Activated T-helper 1 cell treated with anti-CD3 and anti-CD28 coated beads, Interleukin-12 subunit alpha, Interleukin-12 subunit beta, Interleukin-2, Interleukin-4 antibody, amounts not matched to agents 30 ng/mL and 10 ng/mL and 1 ng/mL, durations not matched to agents 14 hours and 24 hours and 36 hours (primary cell): ENCODE measurements at regions not wholly inside any gene's neighbourhood (a gene's known extent, or its start where the extent isn't known, plus 50 kb on each side); places are given as distances from the start of the nearest gene placed in this dataset.
"Not testable (repeated sequence)": the region's sequence is repeated elsewhere in the genome, so short reads cannot be mapped to it uniquely, and the experiment has no call there.

ENCODE experiments used
- DNase-seq: peaks from one replicate; pipeline ENCODE4 v3.0.0; 2021; ENCODE audit warnings: low spot score
- H3K27ac Mint-ChIP-seq: one replicate; pipeline ENCODE4 v1.8.0; 2021; ENCODE audit warnings: mild to moderate bottlenecking, mixed read lengths
- H3K27me3 Mint-ChIP-seq: one replicate; pipeline ENCODE4 v1.8.0; 2022; ENCODE audit warnings: mild to moderate bottlenecking, moderate library complexity, mixed read lengths; ENCODE audit not compliant: insufficient read depth
- H3K36me3 Mint-ChIP-seq: one replicate; pipeline ENCODE4 v1.8.0; 2021; ENCODE audit warnings: low read depth, mixed read lengths
- H3K4me1 Mint-ChIP-seq: one replicate; pipeline ENCODE4 v1.8.0; 2021; ENCODE audit warnings: low read depth, mixed read lengths
- H3K4me3 Mint-ChIP-seq: one replicate; pipeline ENCODE4 v1.8.0; 2021; ENCODE audit warnings: mild to moderate bottlenecking, moderate library complexity, mixed read lengths
- H3K9me3 Mint-ChIP-seq: one replicate; pipeline ENCODE4 v1.8.0; 2021; ENCODE audit warnings: mixed read lengths
- intact Hi-C: fragments of 100-400 bp; cut with micrococcal nuclease; formaldehyde crosslinking; loops from one replicate; pipeline ENCODE4 v1.15.1; 2024

DNA sequence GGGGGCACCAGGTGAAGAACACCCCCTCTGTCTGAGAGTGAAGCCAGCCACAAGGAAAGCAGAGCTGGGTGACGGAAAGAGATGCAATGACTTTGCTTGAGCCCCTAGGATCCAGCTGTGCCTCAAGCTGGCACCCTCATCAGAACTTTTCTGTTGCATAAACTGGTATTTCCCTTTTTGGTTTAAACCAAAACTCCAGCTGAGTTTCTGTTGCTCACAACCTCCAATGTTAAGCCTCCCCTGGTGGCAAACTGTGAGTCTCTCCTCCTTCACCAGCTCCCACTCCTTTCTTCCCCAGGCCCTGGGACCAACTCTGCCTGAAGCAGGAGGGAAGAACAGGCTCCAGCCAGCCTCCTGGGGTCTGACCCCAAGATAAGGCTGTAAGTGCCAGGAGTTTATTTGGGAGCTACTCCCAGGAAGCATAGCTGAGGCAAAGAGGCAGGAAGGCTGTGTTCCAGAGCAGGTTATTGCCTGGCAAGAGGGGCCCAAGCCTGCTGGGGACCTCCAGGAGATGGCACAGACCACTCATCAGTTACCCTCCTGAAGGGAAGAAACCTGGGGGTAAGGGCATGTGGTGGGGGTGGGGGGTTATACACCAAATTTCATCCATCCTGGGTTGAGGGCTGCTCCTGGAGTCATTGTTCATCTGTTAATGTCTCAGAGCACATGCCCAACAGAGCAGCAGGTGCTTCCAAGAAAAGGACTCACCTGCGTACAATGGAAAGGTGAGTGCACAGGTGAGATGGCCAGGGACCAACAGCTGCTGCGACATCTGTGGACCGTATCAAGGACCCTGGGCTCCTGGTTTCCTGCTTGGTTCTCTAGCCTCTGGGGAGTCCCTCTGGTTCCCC lies 73.3 kb upstream of the NANOS1 start:
- Mint-ChIP-seq H3K4me3 (no peak overlapping the region), H3K4me1 (peaks cover 5% of the 10 kb centered on the region), H3K36me3 (no peaks in the 10 kb centered on the region), H3K27me3 (peaks cover 12% of the 10 kb centered on the region), H3K27ac (no peak overlapping the region), H3K9me3 (no peaks in the 10 kb centered on the region)
- intact Hi-C loops = no loop called here
- no peak for DNase-seq

GRCh38 chr10:118956802-118957442 lies 72.6 kb upstream of the NANOS1 start:
- Mint-ChIP-seq H3K9me3 (no peaks in the 10 kb centered on the region), H3K36me3 (no peaks in the 10 kb centered on the region), H3K4me3 (no peak overlapping the region), H3K27me3 (peaks cover 12% of the 10 kb centered on the region), H3K4me1 (peaks cover 5% of the 10 kb centered on the region), H3K27ac (no peak overlapping the region)
- DNase-seq = no peak
- intact Hi-C loops = no loop called here

GRCh38 chr10:118957443-118957825 lies 72.1 kb upstream of the NANOS1 start:
- no peak for DNase-seq
- intact Hi-C loops = no loop called here
- H3K36me3 Mint-ChIP-seq = no peaks in the 10 kb centered on the region
- peaks cover 12% of the 10 kb centered on the region for H3K27me3 Mint-ChIP-seq
- no peak overlapping the region for H3K27ac Mint-ChIP-seq
- no peaks in the 10 kb centered on the region for H3K9me3 Mint-ChIP-seq
- H3K4me1 Mint-ChIP-seq = peaks cover 5% of the 10 kb centered on the region
- H3K4me3 Mint-ChIP-seq = no peak overlapping the region

DNA sequence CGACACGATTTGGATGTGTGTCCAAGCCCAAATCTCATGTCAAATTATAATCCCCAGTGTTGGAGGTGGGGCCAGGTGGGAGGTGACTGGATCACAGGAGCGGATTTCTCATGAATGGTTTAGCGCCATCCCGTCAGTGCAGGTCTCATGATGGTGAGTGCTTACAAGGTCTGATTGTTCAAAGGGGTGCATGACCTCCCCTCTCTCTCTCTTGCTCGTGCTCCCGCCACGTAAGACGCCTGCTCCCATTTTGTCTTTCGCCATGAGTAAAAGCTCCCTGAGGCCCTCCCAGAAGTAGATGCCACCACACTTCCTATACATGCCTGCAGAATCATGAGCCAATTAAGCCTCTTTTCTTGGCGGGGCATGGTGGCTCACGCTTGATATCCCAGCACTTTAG lies 71.5 kb upstream of the NANOS1 start:
- H3K27ac Mint-ChIP-seq = no peak overlapping the region

GRCh38 chr10:118958559-118958958 lies 71.0 kb upstream of the NANOS1 start:
- DNase-seq = no peak
- H3K4me3 Mint-ChIP-seq = no peak overlapping the region
- no peaks in the 10 kb centered on the region for H3K36me3 Mint-ChIP-seq
- H3K27ac Mint-ChIP-seq = no peak overlapping the region
- peaks cover 7% of the 10 kb centered on the region for H3K27me3 Mint-ChIP-seq
- no peaks in the 10 kb centered on the region for H3K9me3 Mint-ChIP-seq
- H3K4me1 Mint-ChIP-seq = peaks cover 5% of the 10 kb centered on the region
- intact Hi-C loops = no loop called here

More for the DNA sequence above, 71.5 kb upstream of the NANOS1 start:
- Mint-ChIP-seq H3K4me3 (no peak overlapping the region), H3K27me3 (peaks cover 9% of the 10 kb centered on the region), H3K9me3 (no peaks in the 10 kb centered on the region), H3K4me1 (peaks cover 5% of the 10 kb centered on the region), H3K36me3 (no peaks in the 10 kb centered on the region)
- intact Hi-C loops = no loop called here
- no peak for DNase-seq

DNA sequence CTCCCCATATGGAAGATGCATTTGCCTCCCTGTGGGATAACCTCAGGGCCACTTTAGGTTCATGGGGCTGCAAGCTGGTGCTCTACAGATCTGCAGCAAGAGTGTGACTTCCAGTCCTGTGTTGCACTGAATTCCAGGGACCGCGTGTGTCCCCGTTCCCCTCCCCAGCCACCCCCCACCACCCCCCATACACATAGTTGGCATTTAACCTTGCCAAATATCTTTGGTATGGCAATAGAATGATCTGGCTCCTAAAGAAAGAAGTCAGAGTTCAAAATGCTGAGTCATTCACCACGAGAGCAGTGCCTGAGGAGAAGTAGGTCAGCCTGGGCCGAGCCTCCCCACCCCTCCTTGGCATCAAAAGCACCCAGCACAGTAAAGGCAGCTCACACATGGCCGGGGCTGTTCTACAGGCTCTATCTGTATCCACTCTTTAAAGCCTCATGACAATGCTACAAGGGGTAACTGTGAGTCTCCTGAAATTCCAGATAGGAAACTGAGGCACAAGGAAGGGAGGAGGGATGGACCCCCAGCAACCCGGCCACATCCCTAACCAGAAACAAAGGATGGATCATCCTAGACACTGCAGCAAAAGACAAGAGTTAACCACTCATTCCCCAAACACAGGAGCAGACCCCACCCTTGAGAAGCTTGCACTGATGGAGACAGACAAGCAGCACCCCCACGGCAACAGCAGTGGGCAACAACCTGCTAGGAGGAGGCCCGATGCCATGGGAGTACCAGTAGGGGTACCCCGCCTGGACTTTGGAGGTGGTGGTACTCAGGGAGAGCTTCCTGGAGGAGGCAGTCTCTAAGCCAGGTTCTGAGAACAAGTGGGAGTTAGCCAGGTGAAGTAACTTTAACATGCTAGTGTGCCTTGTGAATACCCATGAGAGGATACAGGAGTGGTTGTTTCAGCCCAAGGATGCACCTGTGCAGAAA lies 70.3 kb upstream of the NANOS1 start:
- H3K4me3 Mint-ChIP-seq = no peak overlapping the region
- no peak overlapping the region for H3K27ac Mint-ChIP-seq
- H3K36me3 Mint-ChIP-seq = no peaks in the 10 kb centered on the region
- peaks cover 5% of the 10 kb centered on the region for H3K27me3 Mint-ChIP-seq
- peaks cover 5% of the 10 kb centered on the region for H3K4me1 Mint-ChIP-seq
- no peaks in the 10 kb centered on the region for H3K9me3 Mint-ChIP-seq
- intact Hi-C loops = no loop called here
- no peak for DNase-seq

DNA sequence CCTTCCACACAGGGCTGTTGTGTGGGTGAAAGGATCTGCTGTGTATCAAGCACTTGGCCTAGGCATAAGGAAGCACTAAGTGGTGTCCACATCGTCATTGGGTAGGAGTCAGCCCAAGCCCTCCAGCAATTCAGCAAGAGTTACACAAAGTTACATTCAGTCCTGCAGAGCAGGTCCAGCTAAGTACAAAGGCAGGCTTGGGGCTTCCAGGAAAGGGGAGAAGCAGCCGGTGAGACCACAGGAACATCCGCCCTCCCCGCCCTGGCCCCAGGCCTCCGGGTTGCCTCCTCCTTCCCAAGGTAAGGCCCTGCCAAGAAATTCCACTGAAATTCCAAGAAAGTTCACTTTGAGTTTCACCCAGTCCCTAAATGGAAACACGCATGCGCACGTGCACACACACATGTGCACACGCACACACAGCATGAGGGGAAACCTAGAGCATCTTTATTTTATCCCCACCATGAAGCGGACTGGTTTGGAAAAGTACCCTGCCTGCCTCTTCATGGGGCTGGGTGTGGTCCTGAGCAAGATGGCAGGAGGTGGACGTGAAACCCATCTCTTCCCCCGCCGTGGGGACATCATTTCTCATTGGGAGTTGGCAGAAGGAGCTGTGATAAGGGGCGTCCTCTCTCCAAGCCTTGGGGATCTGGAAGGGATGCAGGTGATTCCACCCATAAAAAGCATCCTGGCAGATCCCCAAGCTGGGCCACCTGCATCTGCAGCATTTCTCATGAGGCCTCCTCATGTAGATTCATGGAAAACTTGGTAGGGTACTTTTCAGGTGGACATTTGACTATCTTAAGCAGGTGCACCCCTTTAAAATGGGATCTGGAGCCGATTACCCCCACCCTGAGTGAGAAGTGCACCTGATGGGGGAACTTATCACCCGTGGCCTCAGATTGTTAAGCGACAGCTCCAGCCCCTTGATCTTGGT lies 69.1 kb upstream of the NANOS1 start:
- DNase-seq = no peak
- intact Hi-C loops = no loop called here
- no peak overlapping the region for H3K27ac Mint-ChIP-seq
- no peaks in the 10 kb centered on the region for H3K36me3 Mint-ChIP-seq
- H3K9me3 Mint-ChIP-seq = no peaks in the 10 kb centered on the region
- H3K27me3 Mint-ChIP-seq = peaks cover 2% of the 10 kb centered on the region
- no peak overlapping the region for H3K4me3 Mint-ChIP-seq
- H3K4me1 Mint-ChIP-seq = peaks cover 5% of the 10 kb centered on the region

DNA sequence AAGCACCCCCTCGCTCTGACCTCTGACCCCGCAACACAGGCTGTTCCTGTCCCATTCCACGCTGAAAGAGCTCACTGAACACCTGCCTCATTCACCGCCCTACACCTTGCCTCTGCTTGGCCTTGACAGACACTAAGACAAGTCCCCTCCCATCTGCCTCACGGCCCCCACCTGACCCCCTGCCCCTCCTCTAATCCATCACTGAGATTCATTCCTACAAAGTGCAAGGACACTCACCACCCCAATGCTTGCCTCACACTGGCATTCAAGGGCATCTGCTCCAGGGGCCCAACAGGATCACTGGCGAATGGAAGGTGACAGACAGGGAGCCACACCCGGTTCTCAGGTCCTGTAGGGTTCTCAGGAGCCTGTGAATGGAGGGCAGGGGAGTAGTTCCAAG lies 68.1 kb upstream of the NANOS1 start:
- DNase-seq = no peak
- no peaks in the 10 kb centered on the region for H3K36me3 Mint-ChIP-seq
- H3K9me3 Mint-ChIP-seq = no peaks in the 10 kb centered on the region
- peaks cover 3% of the 10 kb centered on the region for H3K27me3 Mint-ChIP-seq
- no peak overlapping the region for H3K27ac Mint-ChIP-seq
- H3K4me3 Mint-ChIP-seq = no peak overlapping the region
- H3K4me1 Mint-ChIP-seq = peaks cover 5% of the 10 kb centered on the region
- intact Hi-C loops = no loop called here

DNA sequence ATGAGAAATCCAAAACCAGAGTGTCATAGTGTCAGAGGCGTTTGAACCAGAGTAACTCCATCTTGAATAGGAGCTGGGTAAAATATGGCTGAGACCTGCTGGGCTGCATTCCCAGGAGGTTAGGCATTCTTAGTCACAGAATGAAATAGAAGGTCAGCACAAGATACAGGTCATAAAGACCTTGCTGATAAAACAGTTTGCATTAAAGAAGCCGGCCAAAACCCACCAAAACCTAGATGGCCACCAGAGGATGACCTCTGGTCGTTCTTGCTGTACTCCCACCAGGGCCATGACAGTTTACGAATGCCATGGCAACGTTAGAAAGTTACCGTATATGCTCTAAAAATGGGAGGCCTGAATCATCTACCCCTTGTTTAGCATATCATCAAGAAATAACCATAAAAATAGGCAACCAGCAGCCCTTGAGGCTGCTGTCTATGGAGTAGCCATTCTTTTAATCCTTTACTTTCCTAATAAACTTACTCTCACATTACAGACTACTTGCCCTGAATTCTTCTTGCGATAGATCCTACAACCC lies 67.1 kb upstream of the NANOS1 start:
- H3K4me3 Mint-ChIP-seq, H3K27ac Mint-ChIP-seq, H3K4me1 Mint-ChIP-seq, H3K36me3 Mint-ChIP-seq, intact Hi-C loops, H3K27me3 Mint-ChIP-seq, DNase-seq, H3K9me3 Mint-ChIP-seq: not testable (repeated sequence)

DNA sequence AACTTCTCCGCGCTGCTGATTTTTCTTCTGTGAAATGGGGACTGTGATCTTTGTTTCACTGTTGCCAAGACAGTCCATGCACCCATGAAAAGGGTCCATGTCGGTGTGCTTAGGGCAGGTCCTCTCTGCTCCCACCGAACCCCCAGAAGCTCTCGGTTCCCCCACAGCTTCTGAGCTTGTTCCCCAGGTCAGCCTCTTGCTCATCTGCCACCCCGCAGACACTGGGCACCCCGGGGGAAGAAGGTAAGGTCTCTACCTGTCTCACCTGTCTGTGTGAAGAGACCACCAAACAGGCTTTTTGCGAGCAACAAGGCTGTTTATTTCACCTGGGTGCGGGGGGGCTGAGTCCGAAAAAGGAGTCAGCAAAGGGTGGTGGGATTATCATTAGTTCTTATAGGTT lies 66.2 kb upstream of the NANOS1 start:
- Mint-ChIP-seq H3K27me3 (peaks cover 3% of the 10 kb centered on the region), H3K27ac (no peak overlapping the region), H3K4me1 (peaks cover 5% of the 10 kb centered on the region), H3K4me3 (no peak overlapping the region), H3K36me3 (no peaks in the 10 kb centered on the region), H3K9me3 (no peaks in the 10 kb centered on the region)
- intact Hi-C loops = no loop called here
- no peak for DNase-seq

GRCh38 chr10:118963933-118964332 lies 65.6 kb upstream of the NANOS1 start:
- Mint-ChIP-seq H3K36me3 (no peaks in the 10 kb centered on the region), H3K9me3 (no peaks in the 10 kb centered on the region), H3K4me3 (no peak overlapping the region), H3K4me1 (peaks cover 4% of the 10 kb centered on the region), H3K27ac (no peak overlapping the region), H3K27me3 (peaks cover 3% of the 10 kb centered on the region)
- DNase-seq = no peak
- intact Hi-C loops = no loop called here

DNA sequence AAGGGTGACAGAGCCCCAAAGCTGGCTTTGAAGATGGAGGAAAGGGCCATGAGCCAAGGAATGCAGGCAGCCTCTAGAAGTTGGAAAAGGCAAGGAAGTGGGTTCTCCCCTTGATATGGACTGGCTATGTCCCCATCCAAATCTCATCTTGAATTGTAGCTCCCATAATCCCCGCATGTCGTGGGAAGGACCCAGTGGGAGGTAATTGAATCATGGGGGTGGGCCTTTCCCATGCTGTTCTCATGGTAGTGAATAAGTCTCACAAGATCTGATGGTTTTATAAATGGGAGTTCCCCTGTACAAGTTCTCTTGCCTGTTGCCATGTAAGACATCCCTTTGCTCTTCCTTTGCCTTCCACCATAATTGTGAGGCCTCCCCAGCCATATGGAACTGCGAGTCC lies 65.0 kb upstream of the NANOS1 start:
- H3K27me3 Mint-ChIP-seq, DNase-seq, H3K4me1 Mint-ChIP-seq, H3K9me3 Mint-ChIP-seq, intact Hi-C loops, H3K27ac Mint-ChIP-seq, H3K4me3 Mint-ChIP-seq, H3K36me3 Mint-ChIP-seq: not testable (repeated sequence)
